GM21528 (cell line): ENCODE measurements at regions not wholly inside any gene's neighbourhood (a gene's known extent, or its start where the extent isn't known, plus 50 kb on each side); places are given as distances from the start of the nearest gene placed in this dataset.
A peak's percentile ranks its signal among the peaks of the same experiment; 100 is the strongest.
"Not testable (repeated sequence)": the region's sequence is repeated elsewhere in the genome, so short reads cannot be mapped to it uniquely, and the experiment has no call there.

Experiments
- ATAC-seq: cut with Tn5 transposase; IDR thresholded peaks from one replicate; pipeline ENCODE4 v1.9.1; 2021; ENCODE audit warnings: mild to moderate bottlenecking, moderate library complexity; ENCODE audit not compliant: unreplicated experiment, low FRiP score

DNA sequence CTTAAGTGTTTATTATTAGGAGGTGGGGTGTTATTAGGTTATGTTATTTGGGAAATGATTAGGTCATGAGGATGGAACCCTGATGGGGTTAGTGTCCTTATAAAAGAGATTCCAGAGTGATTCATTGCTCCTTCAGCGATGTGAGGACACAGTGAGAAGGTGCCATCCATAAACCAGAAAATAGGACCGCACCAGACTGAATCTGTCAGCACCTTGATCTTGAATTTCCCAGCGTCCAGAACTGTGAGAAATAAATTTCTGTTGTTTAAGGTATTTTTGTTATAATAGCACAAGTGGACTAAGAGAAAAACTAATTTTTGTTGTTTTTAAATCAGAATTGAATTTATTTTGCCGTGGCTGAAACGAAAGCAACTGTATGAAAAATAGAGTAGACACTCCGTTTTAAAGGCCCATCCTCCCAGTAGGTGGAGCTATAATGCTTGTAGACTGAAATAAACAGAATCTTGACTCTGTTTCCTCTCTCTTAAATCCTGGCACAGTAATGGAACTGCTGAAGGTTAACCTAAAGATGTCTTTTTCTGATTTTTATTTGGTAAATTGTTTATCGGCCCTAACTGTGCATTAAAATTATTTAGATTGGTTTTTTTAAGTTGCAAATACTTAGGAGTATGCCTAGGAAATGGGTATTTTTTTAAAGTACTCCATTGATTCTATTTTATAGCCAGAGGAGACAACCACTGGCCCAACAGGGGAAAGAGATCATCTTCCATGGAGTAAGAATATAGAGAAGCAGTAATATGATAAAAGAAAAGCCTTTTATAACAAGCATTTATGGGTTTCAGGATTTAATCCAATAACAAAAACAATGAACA is 133.2 kb upstream of the ADAMTS3 start:
- ATAC-seq: peak; percentile 85

- ATAC-seq: no peak
Measured at GRCh38 chr4:72690771-72691170, 121.8 kb upstream of the ADAMTS3 start.

GRCh38 chr4:72689923-72690322 is 120.9 kb upstream of the ADAMTS3 start:
- no peak for ATAC-seq

DNA sequence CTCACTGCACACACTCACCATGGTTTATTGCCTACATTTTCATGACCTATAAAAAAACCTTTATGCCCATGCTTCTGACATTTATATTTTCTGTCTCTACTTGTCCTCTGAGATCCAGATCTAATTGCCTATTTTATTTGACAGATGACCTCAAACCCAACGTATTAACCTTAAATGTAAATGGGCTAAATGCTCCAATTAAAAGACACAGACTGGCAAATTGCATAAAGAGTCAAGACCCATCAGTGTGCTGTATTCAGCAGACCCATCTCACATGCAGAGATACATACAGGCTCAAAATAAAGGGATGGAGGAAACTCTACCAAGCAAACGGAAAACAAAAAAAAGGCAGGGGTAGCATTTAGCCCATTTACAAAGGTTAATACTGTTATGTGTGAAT is 117.4 kb upstream of the ADAMTS3 start:
- ATAC-seq: not testable (repeated sequence)

- no peak for ATAC-seq
Measured at GRCh38 chr4:72679666-72680065, 110.6 kb upstream of the ADAMTS3 start.

DNA sequence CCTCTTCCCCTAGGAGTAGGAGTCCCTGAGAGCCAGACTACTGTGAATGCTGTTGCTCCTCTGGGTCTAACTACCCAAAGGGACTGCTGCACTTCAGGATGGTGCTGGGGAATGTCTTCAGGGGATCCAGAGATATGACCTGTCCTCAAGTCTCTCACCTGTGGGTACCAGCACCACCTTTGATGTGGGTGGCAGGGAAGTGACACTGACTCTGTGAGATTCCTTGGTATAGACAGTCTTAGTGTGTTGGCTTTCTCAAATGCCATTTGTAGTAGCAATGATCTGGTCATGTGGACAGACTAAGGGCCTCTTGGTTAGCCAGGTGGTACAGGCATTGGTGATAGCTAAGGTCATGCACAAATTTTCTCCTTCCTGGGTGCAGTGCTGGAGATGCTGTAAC is 108.9 kb upstream of the ADAMTS3 start:
- ATAC-seq: no peak

- ATAC-seq: no peak
Measured at GRCh38 chr4:72677265-72677664, 108.2 kb upstream of the ADAMTS3 start.

- ATAC-seq: no peak
Measured at GRCh38 chr4:72671980-72672379, 103.0 kb upstream of the ADAMTS3 start.

DNA sequence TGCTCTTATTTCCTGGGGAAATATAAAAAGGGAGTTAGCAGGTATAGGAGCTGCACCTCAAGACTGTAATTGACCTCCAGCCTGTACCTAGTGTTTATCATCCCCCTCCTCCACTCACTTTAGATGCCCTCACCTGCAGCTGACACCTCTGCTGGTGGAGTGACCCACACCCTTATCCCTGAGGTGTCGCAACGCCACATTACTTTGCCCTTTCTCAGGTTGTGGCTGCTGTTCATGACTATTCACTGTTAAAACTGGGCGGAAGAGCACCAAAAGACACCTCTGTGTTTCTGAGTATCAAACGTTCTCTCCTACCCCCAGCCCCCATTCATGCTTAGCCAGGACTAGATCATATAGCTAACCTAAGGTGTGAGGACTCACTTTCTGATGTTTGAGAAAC is 101.5 kb upstream of the ADAMTS3 start:
- ATAC-seq: no peak

GRCh38 chr4:72666910-72667309 is 97.9 kb upstream of the ADAMTS3 start:
- ATAC-seq: no peak

GRCh38 chr4:72665171-72665968 is 96.3 kb upstream of the ADAMTS3 start:
- ATAC-seq: no peak

- ATAC-seq: no peak
Measured at GRCh38 chr4:72663828-72664227, 94.8 kb upstream of the ADAMTS3 start.

DNA sequence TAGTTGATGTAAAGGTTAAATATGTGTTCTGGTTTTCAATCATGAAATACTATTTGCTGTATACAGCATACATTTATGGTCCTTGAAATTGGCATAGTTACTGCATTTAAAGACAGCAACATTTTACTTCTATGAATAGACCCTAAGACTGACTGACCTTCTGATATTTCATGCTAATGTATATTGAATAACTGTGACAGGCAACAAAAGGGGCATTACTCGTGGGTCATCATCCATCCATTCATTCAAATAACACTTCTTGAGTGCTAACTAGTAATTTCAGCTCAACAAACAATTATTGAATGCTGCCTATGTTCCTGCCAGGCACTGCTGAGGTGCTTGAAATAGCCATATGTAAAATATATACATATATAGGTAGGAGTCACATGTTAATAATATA is 92.8 kb upstream of the ADAMTS3 start:
- no peak for ATAC-seq

GRCh38 chr4:72641611-72642010 is 72.6 kb upstream of the ADAMTS3 start:
- ATAC-seq: no peak

- ATAC-seq: not testable (repeated sequence)
Measured at GRCh38 chr4:72636866-72637265, 67.8 kb upstream of the ADAMTS3 start.

DNA sequence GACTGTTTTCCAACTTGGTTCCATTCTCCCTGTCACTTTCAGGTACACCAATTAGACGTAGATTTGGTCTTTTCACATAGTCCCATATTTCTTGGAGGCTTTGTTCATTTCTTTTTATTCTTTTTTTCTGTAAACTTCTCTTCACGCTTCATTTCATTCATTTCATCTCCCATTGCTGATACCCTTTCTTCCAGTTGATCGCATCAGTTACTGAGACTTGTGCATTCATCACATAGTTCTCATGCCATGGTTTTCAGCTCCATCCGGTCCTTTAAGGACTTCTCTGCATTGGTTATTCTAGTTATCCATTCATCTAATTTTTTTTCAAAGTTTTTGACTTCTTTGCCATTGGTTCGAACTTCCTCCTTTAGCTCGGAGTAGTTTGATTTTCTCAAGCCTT is 66.9 kb upstream of the ADAMTS3 start:
- not testable (repeated sequence) for ATAC-seq

DNA sequence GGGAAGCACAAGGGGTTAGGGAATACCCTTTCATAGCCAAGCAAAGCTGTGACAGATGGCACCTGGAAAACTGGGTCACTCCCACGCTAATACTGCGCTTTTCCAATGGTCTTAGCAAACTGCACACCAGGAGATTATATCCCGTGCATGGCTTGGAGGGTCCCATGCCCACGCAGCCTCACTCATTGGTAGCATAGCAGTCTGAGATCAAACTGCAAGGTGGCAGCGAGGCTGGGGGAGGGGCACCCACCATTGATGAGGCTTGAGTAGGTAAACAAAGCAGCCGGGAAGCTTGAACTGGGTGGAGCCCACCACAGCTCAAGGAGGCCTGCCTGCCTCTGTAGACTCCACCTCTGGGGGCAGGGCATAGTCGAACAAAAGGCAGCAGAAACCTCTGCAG is 63.2 kb upstream of the ADAMTS3 start:
- not testable (repeated sequence) for ATAC-seq

- ATAC-seq: no peak
Measured at GRCh38 chr4:72631296-72631695, 62.3 kb upstream of the ADAMTS3 start.

- no peak for ATAC-seq
Measured at GRCh38 chr4:72629540-72629939, 60.5 kb upstream of the ADAMTS3 start.

DNA sequence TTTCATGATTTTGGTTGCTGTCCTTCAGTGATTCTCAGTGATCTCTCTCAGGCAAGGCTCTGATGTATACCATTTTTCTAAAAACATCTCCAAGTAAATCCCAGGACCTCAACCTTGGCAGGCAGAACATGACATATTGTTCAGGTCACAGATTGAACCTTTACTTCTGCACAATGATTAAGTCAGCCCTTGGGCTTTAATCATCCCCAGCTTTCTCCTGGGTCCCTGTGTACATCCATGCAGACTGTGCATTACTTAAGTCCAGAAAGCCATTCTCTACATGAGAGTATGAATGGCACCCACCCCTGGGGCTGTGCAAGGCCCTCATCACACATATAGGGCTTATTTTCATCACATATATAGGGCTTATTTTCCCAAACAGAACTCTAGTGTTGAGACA is 58.7 kb upstream of the ADAMTS3 start:
- no peak for ATAC-seq
